GM18868 (cell line): ENCODE measurements at regions not wholly inside any gene's neighbourhood (a gene's known extent, or its start where the extent isn't known, plus 50 kb on each side); places are given as distances from the start of the nearest gene placed in this dataset.
"Not testable (repeated sequence)": the region's sequence is repeated elsewhere in the genome, so short reads cannot be mapped to it uniquely, and the experiment has no call there.

Source experiments
- ATAC-seq: cut with Tn5 transposase; IDR thresholded peaks from one replicate; pipeline ENCODE4 v1.9.1; 2021; ENCODE audit warnings: mild to moderate bottlenecking, moderate library complexity; ENCODE audit not compliant: unreplicated experiment

DNA sequence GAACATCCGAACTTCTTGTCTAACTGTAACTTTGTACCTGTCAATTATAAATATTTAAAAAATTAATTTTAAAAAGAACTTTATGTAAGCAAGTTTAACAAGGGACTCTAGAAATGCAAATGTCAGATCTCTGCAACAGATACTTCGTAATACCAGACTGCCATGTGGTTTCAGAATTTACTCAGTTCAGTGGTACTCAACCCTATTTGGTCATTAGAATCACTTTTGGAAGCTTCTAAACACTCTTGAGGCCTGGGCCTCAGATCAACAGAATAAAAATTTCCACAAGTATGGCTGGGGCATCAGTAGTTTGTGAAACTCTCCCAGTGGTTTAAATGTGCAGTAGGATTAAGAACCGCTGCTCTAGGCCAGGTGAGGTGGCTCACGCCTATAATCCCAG is 139.5 kb upstream of the SMYD2 start:
- no peak for ATAC-seq

DNA sequence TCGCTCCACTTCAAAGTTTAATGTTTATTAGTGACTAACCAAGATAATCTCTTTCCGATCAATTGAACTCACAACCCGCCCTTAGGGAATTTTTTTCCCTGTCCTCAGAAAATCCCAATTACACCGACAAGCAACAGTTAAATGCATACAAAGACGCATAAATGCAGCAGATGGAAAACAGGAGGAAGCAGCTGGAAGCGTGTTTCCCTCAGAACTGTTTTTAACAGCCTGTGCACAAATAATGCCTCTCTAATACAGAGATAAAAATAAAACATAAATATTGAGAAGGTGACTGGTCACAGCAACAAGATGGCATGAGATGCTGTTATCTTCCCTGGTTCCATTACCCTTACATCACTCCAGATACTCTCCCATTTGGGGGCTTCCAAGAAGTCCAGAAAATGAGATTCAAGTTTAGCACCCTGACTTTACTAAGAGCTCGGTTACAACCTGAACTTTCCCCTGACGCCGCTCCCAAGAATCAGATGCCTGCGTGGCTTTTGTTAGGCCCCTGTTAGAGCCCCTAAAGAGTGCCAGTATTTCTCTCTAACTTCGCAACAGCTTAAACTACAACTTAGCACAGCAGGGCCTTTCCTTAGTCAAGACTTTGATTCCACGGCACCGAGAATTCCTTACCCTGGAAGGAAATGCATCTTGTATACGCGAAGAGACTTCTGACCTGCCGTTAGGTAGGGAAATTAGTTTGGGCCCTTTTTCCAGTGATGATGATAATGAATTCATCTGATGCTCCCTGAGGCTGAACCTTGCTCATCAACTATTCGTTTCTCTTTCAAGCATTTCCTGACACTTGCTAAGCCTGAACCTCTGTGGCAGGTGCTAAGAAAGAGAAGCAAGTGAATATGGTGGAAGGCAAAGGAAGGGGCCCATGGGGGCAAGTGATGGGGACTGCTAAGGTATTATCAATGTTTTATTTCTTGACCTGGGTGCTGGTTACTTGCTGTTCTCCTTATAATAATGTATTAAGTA is 137.7 kb upstream of the SMYD2 start:
- ATAC-seq, result no peak

- ATAC-seq, result not testable (repeated sequence)
These were observed 136.4 kb upstream of the SMYD2 start for GRCh38 chr1:214144521-214144920.

DNA sequence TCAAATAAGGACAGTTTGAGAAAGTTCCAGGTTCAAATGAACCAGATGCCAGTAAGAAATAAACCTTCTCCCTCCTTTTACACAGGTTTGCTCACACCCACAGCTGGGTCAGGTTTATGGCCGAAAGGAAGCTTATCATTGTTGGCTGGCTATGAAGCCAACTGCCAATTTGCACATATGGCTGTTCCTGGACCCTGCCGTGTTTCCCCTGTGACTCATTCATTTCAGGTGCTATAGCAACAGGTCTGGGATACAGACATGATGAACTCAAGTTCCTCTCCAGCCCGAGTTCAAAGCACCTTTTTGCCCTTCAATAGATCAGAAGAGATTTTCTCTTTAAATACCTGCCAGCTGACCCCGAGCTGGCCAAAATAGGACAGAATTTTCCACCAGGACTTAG is 134.4 kb upstream of the SMYD2 start:
- peak; percentile 89 for ATAC-seq

DNA sequence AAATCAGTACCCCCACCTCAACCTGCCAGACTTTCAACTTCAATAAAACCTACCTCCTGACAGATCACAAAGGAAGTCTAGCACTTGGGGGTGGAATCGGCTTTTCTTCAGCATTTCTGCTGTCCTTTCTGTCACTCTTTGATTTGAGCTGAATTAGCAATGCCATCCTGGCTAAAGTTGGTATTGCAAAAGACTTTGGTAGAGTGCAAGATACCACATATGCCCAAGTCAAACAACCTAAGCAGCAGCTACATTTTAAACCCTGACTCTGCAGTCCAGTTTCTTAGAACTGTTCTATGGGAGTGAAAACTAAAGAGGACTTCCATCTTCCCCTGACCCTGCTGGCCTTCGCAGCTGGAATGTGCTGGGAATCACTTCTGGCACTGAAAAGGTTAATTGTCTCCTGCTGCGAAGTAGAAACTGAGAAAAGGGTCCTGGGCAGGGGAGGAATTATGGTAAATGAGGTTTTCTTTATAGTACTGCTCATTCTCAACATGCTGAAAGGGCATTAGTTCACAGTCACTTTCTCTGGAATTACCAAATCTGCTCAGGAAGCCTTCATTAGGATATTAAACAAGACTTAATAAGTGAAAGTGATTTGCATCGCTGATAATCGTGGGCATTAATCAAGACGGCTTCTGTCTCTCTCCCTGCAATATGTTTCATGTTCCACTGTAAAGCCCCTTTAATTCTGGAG is 126.2 kb upstream of the SMYD2 start:
- ATAC-seq, result no peak

DNA sequence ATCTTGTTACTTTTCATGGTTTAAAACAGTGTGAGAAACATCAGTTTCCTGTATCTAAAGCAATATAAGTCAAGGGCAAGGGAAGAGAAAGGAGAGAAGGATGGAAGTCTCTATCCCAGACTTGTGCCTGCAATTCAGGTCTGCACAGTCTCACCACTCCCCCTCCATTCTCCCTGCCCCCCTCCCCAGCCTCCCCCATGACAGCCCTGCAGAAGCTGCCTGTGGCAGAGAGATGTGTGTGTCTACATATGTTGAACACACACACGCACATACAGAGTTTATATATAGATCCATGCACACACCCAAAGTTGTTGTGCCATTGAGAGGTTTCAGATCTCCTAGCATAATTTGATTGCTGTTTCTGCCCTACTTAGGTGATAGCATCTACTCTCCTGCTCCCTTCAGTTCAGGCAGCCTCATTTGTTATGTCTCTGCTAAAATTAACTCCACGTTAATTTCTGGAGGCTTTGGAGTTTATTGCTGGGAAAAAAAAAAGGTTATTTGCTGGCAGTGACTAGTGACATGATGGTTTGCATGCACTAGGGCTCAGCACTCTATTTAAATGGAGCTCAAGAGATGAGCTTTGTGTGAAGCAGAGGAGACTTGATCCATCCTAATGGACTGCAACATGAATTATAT is 124.9 kb upstream of the SMYD2 start:
- no peak for ATAC-seq

DNA sequence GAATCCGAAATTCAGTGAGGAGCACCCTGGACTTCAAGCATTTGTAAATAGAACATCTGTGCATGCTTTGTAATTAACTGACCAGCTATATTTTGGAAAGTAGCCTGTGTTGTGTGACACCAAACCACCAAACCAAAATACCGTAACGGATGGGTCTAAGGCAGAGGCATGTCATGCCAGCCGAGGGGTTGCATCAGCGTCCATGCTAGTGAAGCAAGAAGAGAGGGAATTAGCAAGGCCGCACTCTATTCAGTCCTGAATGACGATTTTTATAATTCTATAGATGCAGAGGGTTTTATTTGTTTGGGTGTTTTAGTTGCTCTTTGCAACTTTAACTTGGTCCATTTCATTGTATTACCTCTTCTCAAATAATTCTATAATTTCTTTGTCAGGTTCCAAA is 116.8 kb upstream of the SMYD2 start:
- no peak for ATAC-seq

DNA sequence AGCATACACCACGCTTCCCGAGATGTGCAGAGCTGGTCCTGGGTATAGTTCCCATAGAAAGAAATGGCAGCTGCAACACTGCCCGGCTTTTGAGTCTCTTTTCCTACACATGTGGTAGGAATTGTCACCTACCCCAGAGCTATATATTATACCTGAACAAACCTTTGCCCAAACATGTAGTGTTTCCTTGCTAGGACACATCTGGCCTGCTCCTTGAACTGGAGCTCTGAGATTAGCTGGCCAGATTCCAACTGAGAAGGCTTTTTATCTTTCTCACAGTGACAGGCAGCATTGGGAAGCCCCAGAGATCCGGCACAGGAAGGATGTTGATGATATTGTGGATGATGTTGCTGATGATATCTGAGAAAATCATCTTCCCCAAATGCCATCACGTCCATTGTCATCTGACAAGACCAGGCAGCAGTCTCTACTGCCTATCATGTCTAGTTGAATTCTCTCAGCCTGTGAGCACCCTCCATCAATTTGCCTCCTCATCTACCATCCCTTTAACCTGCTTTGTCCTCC is 115.0 kb upstream of the SMYD2 start:
- ATAC-seq, result no peak

GRCh38 chr1:214174508-214175199 is 106.3 kb upstream of the SMYD2 start:
- no peak for ATAC-seq

GRCh38 chr1:214178102-214178501 is 102.9 kb upstream of the SMYD2 start:
- no peak for ATAC-seq

DNA sequence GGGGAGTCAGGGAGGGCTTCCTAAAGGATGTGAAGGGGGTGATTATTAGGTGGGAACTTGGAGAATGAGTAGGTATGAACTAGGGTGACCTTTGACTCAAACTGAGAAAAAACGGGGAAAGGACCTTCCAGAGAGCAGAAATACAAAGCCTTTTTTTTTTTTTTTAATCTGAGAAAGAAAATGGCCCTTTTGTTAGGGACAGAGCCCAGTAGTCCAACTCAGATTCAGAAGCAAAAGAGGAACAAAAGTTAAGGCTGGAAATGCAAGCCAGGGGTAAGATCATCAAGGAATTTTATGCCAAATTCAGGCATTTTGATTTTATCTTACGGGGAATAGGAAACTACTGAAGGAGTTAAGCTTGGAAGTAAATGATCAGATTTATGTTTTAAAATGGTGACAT is 96.0 kb upstream of the SMYD2 start:
- no peak for ATAC-seq

DNA sequence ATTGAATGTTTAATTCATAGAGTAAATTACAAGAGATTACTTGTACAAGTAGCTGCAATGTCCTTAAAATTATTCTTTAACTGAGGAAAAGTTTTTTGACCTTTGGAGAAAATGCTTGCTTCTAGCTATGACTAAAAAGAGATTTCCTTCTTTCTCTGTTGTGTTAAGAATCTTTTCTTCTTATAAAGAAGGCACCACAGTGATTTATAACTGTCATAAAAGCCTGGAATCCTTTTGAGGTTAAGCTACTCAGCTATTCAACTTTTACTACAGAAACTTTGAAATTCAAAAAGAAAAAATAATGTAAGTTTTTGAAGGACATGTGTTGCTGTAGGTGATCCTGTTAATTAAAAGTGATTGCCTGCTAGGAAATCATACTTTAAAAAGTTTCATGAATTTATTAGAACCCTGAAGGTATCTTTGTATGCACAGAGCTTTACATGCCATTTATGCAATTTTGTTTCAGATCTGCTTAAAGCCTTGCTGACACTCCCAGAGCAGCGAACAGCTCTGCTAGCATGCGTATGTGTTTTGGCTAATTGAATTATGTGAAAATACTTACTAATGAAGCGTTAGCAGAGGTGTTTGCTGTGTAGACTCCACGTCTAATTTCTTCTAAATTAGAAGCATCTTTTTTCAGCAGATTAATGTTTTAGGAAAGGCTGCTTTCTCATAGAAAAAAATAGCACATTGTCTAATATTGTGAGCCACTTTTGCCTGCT is 94.7 kb upstream of the SMYD2 start:
- no peak for ATAC-seq

DNA sequence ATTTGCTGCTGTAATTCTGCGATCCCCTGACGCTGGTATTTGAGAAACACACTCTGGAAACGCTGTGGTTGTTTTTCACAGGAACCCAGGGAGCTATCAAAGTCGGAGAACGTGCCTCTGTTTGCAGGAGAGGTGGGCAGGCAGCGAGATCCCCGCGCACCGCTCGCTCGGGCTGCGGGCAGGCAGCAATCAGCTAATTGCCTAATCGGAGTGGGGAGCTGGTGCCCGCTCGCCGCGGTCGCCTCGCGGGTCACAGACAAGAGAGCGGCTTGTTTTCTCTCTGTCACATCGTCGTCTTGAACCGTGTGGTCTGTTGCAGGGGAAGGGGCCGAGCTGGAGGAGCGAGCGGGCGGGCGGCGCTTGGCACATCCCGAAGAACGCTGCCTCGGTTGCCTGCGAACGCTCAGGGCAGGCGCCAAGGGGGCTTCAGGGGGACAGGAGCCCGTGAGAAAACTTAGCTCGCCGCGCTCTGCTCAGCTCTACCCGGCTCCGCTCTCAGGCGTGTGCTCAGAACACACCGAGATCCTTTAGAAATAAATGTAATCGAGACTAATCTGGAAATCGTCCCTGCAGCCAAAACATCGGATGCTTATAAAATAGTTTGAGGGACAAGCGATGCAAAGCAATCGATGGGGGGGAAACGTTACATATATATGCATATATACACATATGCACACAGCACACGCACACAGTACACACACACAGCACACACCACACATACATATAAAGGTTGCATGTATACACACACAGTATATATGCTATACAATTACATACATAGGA is 93.6 kb upstream of the SMYD2 start:
- ATAC-seq, result no peak

GRCh38 chr1:214187933-214188332 is 93.0 kb upstream of the SMYD2 start:
- no peak for ATAC-seq

GRCh38 chr1:214188835-214189234 is 92.1 kb upstream of the SMYD2 start:
- ATAC-seq, result no peak

DNA sequence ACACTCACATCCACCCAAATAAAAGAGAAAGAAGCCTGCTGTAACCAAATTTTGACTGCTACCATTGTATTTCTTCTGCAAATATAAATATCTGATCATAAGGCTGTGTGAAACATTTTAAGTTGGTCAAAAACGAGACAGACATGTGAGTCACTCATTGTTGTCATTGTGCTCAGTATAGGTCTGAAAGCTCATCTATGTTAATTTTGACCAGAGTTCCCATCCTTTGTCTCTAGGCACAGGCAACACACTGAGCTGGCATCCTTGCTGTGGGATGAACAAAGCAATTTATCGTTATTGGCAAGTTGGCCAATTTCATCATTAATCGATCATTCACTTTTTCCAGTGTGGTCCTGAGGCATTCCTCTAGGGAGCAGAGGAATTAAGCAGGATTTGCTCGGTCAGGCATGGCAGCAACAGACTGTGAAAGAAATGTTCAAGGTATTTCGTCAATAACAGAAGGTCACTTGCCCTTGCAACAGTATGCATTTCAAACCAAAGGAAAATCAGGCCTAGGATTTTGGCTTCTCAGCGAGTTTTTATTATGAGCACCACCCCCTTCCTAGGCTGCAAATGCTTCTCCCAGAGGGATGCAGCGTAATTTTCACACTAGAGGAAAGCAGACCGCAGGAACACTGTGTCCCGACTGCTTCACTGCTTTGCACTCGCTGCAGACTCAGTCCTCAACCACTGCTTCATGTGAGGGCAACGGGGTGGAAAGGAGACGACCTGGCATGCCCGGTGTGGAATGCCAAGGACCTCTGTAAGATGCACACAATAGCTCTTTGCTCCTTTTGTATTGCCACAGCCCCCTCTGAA is 87.9 kb upstream of the SMYD2 start:
- ATAC-seq, result no peak

GRCh38 chr1:214193691-214194090 is 87.3 kb upstream of the SMYD2 start:
- ATAC-seq, result no peak

- ATAC-seq, result no peak
These were observed 82.4 kb upstream of the SMYD2 start for GRCh38 chr1:214198571-214198970.

- peak; percentile 61 for ATAC-seq
These were observed 81.4 kb upstream of the SMYD2 start for GRCh38 chr1:214199585-214199984.
